K562 (cell line): ENCODE measurements at regions not wholly inside any gene's neighbourhood (a gene's known extent, or its start where the extent isn't known, plus 50 kb on each side); places are given as distances from the start of the nearest gene placed in this dataset.

Experiments
- ATAC-seq: fragments of 200-7000 bp; cut with Tn5 transposase; 3 replicates; pipeline ENCODE4 v1.9.1; 2020; ENCODE audit warnings: moderate library complexity
- BruUV-seq: library from RNA; stranded (reverse); fragments of 400-500 nt; replicated peaks from 2 replicates; lab custom pipeline; 2021; lab: Mats Ljungman, UMichigan
- CTCF ChIA-PET: fragments of 300-600 bp; formaldehyde crosslinking; extraction: SDS; loops from one replicate; lab custom pipeline; 2021; ENCODE audit warnings: low intra/inter-chr PET ratio; lab: Yijun Ruan, JAX
- POLR2A ChIA-PET: fragments of 300-600, 350-650 bp; sonication (Branson Sonifier 250); formaldehyde crosslinking; extraction: SDS; loops from one replicate; lab custom pipeline; 2021; ENCODE audit warnings: antibody characterized with exemption, inconsistent platforms; lab: Yijun Ruan, JAX
- DNase-seq, 4 experiments: peaks; one replicate each; pipeline versions ENCODE4 v3.0.0 to v3.0.0-alpha.2; 2011 to 2018; ENCODE audit warnings: low spot score in 3 of 4, mixed read lengths in 3 of 4; ENCODE audit errors: extremely low read depth in 1 of 4
- FAIRE-seq: peaks from 2 replicates; lab custom pipeline; 2011; peaks lifted over from hg19 to GRCh38; lab: Jason Lieb, UNC
- H2AFZ ChIP-seq: 2 replicates; pipeline ENCODE4 v1.6.0; 2011; ENCODE audit warnings: low read depth, low read length, control low read depth, inconsistent platforms
- H3K27ac ChIP-seq: fragments of 200-600 bp; 3 replicates; pipeline ENCODE4 v1.8.0; 2011; ENCODE audit warnings: low read depth, mild to moderate bottlenecking, control low read depth, inconsistent platforms, low read length, moderate library complexity, mixed read lengths; ENCODE audit errors: extremely low read depth
- H3K27me3 ChIP-seq, 2 experiments: fragments of 300-600 bp in 1 of 2; 2 replicates in 1 of 2; 3 replicates in 1 of 2; pipeline versions ENCODE4 v1.6.0 to v1.8.0; 2011; ENCODE audit warnings: inconsistent platforms in 2 of 2, low read length in 2 of 2, mild to moderate bottlenecking in 1 of 2, mixed read lengths in 1 of 2, moderate library complexity in 1 of 2; ENCODE audit not compliant: control insufficient read depth in 2 of 2, insufficient read depth in 2 of 2
- H3K36me3 ChIP-seq: fragments of 300-600 bp; 3 replicates; pipeline ENCODE4 v1.8.0; 2011; ENCODE audit warnings: mild to moderate bottlenecking, low read length, inconsistent platforms; ENCODE audit not compliant: control insufficient read depth, insufficient read depth
- H3K4me1 ChIP-seq, 2 experiments: fragments of 200-600 bp in 1 of 2; replicated peaks in 1 of 2; 2 replicates in 1 of 2; 3 replicates in 1 of 2; pipeline versions ENCODE4 v1.5.1 to v1.8.0; 2011; ENCODE audit warnings: inconsistent platforms in 2 of 2, low read length in 2 of 2, mild to moderate bottlenecking in 1 of 2, mixed read lengths in 1 of 2, moderate library complexity in 1 of 2; ENCODE audit not compliant: control insufficient read depth in 2 of 2, insufficient read depth in 2 of 2
- H3K4me2 ChIP-seq: 2 replicates; pipeline ENCODE4 v1.6.1; 2011; ENCODE audit warnings: low read length, control low read depth, inconsistent platforms, mixed read lengths; ENCODE audit not compliant: insufficient read depth
- H3K4me3 ChIP-seq: fragments of 200-600 bp; sonication (generic), shearing (Covaris generic); 2 replicates; pipeline ENCODE4 v1.5.1; 2016; ENCODE audit warnings: control low read depth, inconsistent platforms
- H3K79me2 ChIP-seq: fragments of 200-600 bp; 3 replicates; pipeline ENCODE4 v1.8.0; 2011; ENCODE audit warnings: low read length, inconsistent platforms; ENCODE audit not compliant: control insufficient read depth, insufficient read depth
- H3K9ac ChIP-seq, 2 experiments: 2 replicates each; pipeline versions ENCODE4 v1.6.0 to v1.6.1; 2011; ENCODE audit warnings: low read depth in 2 of 2, low read length in 2 of 2, control low read depth in 1 of 2, inconsistent platforms in 1 of 2, mild to moderate bottlenecking in 1 of 2, mixed read lengths in 1 of 2; ENCODE audit not compliant: insufficient read depth in 1 of 2
- H3K9me1 ChIP-seq: one replicate; pipeline ENCODE4 v1.6.0; 2011; ENCODE audit warnings: inconsistent platforms, mild to moderate bottlenecking, low read length, moderate library complexity; ENCODE audit not compliant: control insufficient read depth, insufficient read depth
- H3K9me3 ChIP-seq: replicated peaks from 2 replicates; pipeline ENCODE4 v1.5.1; 2011; ENCODE audit warnings: low read depth, low read length, inconsistent platforms; ENCODE audit not compliant: control insufficient read depth, insufficient read depth
- H4K20me1 ChIP-seq: replicated peaks from 2 replicates; pipeline ENCODE4 v1.6.1; 2011; ENCODE audit warnings: low read length, inconsistent platforms, mixed read lengths; ENCODE audit not compliant: control insufficient read depth, insufficient read depth
- CBFA2T3 ChIP-seq: fragments of 450-650 bp; IDR thresholded peaks from 2 replicates; pipeline ENCODE4 v1.6.1; 2017
- HMGN3 ChIP-seq: IDR thresholded peaks from 2 replicates; pipeline ENCODE4 v1.6.1; 2011; ENCODE audit warnings: borderline replicate concordance, low read depth, mild to moderate bottlenecking, mixed read lengths, low read length; ENCODE audit not compliant: insufficient read length; ENCODE audit errors: extremely low read depth
- MXI1 ChIP-seq: IDR thresholded peaks from 2 replicates; pipeline ENCODE4 v1.6.1; 2011; ENCODE audit warnings: low read depth, mild to moderate bottlenecking, improper control_type of control experiment, low read length
- NRF1 ChIP-seq, 2 experiments: fragments of 450-650 bp; IDR thresholded peaks in 1 of 2; conservative IDR thresholded peaks in 1 of 2; 2 replicates each; pipeline ENCODE4 v1.6.1; 2014; ENCODE audit warnings: mild to moderate bottlenecking in 2 of 2
- PCBP2 ChIP-seq: fragments of 200-400 bp; formaldehyde crosslinking; IDR thresholded peaks from 2 replicates; pipeline ENCODE4 v1.6.1; 2018; ENCODE audit warnings: low read length, low read depth, mild to moderate bottlenecking, moderate library complexity; ENCODE audit not compliant: poor library complexity, severe bottlenecking
- PHF20 ChIP-seq: fragments of 450-650 bp; IDR thresholded peaks from 2 replicates; pipeline ENCODE4 v1.6.1; 2018; ENCODE audit not compliant: partially characterized antibody
- SRSF7 ChIP-seq: fragments of 200-400 bp; formaldehyde crosslinking; optimal IDR thresholded peaks from 2 replicates; pipeline ENCODE3; 2017; ENCODE audit warnings: mild to moderate bottlenecking, low read depth, low read length
- XRCC3 ChIP-seq: fragments of 450-650 bp; IDR thresholded peaks from 2 replicates; pipeline ENCODE4 v1.6.1; 2017; ENCODE audit warnings: mild to moderate bottlenecking, moderate library complexity
- XRCC4 ChIP-seq: IDR thresholded peaks from one replicate; pipeline ENCODE4 v1.6.1; 2011; ENCODE audit not compliant: insufficient read depth, insufficient read length; ENCODE audit errors: extremely low read depth
- ZNF431 ChIP-seq: sonication (generic); formaldehyde crosslinking; IDR thresholded peaks from 2 replicates; pipeline ENCODE4 v1.8.0; 2022; ENCODE audit warnings: mild to moderate bottlenecking, missing genetic modification reagents
- WGBS: fragments of 100-300 bp; shearing (Covaris generic); methylation state at CpG from one replicate; pipeline ENCODE4 v1.1.6; 2016; ENCODE audit warnings: low coverage, mixed read lengths; ENCODE audit not compliant: insufficient coverage; ENCODE audit errors: missing lambda C conversion rate; 5-methylcytosine and 5-hydroxymethylcytosine counted together
- in situ Hi-C: fragments of 300-500 bp; cut with MboI; formaldehyde crosslinking; loops from 4 replicates; pipeline ENCODE4 v1.15.0; 2018; ENCODE audit warnings: inconsistent platforms, mixed read lengths
- intact Hi-C: fragments of 100-400 bp; cut with micrococcal nuclease; formaldehyde crosslinking; loops from 2 replicates; pipeline ENCODE4 v1.14.2; 2022

DNA sequence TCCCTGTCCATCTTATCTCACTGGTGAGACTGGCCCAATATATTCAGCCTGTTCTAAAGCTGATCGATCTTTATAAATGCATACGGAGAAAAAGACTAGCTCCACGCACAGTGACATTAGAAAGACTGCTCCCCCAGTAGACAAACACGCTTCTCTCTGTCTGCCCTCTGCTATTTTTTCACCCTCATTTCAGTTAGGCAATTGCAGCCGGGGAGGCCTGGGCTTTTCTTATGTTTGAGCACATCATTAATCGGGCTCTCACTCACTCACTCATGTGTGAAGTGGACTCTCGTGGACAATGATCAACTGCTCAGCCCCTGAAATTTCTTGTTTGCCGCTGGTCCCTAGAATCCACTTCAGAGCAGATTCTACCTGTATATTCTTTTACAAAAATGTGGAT is 824.7 kb upstream of the TENM3 start:
- ChIA-PET CTCF (no interaction called here), POLR2A (no interaction called here)
- Histone ChIP-seq H3K27ac (no peak overlapping the region), H3K9ac (no peak overlapping the region), H3K27me3 (no peaks in the 10 kb centered on the region), H3K4me1 (no peaks in the 10 kb centered on the region), H3K4me2 (no peak overlapping the region), H2AFZ (no peak overlapping the region), H3K9me3 (no peaks in the 10 kb centered on the region; the same call in 1 of the 2 replicates), H3K4me3 (no peak overlapping the region), H3K36me3 (no peaks in the 10 kb centered on the region), H4K20me1 (no peaks in the 10 kb centered on the region), H3K9me1 (no peaks in the 10 kb centered on the region), H3K79me2 (no peaks in the 10 kb centered on the region)
- WGBS = 6% methylated on average over 8 of the region's 8 CpGs
- ATAC-seq (no peak), DNase-seq (no peak), FAIRE-seq (no peak)
- TF ChIP-seq PHF20 (no peak), MXI1 (no peak)
- BruUV-seq = no TSS peak
- intact Hi-C loops (no loop called here), in situ Hi-C loops (no loop called here)

GRCh38 chr4:181420950-181421349 is 822.3 kb upstream of the TENM3 start:
- intact Hi-C loops (no loop called here), in situ Hi-C loops (no loop called here)
- ChIA-PET CTCF (no interaction called here), POLR2A (no interaction called here)
- DNase-seq = no peak
- Histone ChIP-seq H2AFZ (no peak overlapping the region), H3K4me1 (no peaks in the 10 kb centered on the region), H3K79me2 (no peaks in the 10 kb centered on the region), H4K20me1 (no peaks in the 10 kb centered on the region), H3K36me3 (no peaks in the 10 kb centered on the region), H3K27me3 (no peaks in the 10 kb centered on the region), H3K4me2 (no peak overlapping the region), H3K9me1 (no peaks in the 10 kb centered on the region), H3K9ac (no peak overlapping the region), H3K27ac (no peak overlapping the region), H3K4me3 (no peak overlapping the region), H3K9me3 (no peaks in the 10 kb centered on the region; the same call in 1 of the 2 replicates)
- no TSS peak for BruUV-seq
- WGBS = 0% methylated on average over 2 of the region's 2 CpGs
- ATAC-seq = no peak
- FAIRE-seq = no peak
- TF ChIP-seq HMGN3 = no peak
- TF ChIP-seq NRF1 (conservative IDR thresholded peaks at IDR 0.05 in 1 of 2, IDR thresholded peaks at IDR 0.05 in 1 of 2) = no peak
- no peak for TF ChIP-seq SRSF7
- no peak for TF ChIP-seq PCBP2
- TF ChIP-seq CBFA2T3 = no peak
- no peak for TF ChIP-seq XRCC4
- TF ChIP-seq ZNF431 (CRISPR knock-in tag) = no peak
- no peak for TF ChIP-seq XRCC3
